Activated B cell treated with CpG ODN at 0.5 μM for 24 hours (primary cell): ENCODE measurements at regions not wholly inside any gene's neighbourhood (a gene's known extent, or its start where the extent isn't known, plus 50 kb on each side); places are given as distances from the start of the nearest gene placed in this dataset.

ENCODE experiments used
- ATAC-seq: fragments of 200-7000 bp; cut with Tn5 transposase; one replicate; pipeline ENCODE4 v1.10.0; 2021; ENCODE audit warnings: low read depth, mild to moderate bottlenecking, moderate library complexity
- CTCF ChIA-PET: fragments of 350-600 bp; sonication (Branson Sonifier 250); formaldehyde crosslinking; loops from one replicate; lab custom pipeline; 2021; ENCODE audit warnings: antibody characterized with exemption; lab: Charles Lee
- POLR2A ChIA-PET: fragments of 350-600 bp; sonication (Branson Sonifier 250); formaldehyde crosslinking; loops from one replicate; lab custom pipeline; 2021; ENCODE audit warnings: antibody characterized with exemption; lab: Charles Lee
- DNase-seq: peaks from one replicate; pipeline ENCODE4 v3.0.0; 2022
- H3K27ac Mint-ChIP-seq: one replicate; pipeline ENCODE4 v1.8.0; 2020; ENCODE audit warnings: mixed read lengths
- H3K27me3 Mint-ChIP-seq: one replicate; pipeline ENCODE4 v1.8.0; 2021; ENCODE audit warnings: mixed read lengths
- H3K36me3 Mint-ChIP-seq: one replicate; pipeline ENCODE4 v1.8.0; 2021; ENCODE audit warnings: low read depth, mixed read lengths
- H3K4me1 Mint-ChIP-seq: one replicate; pipeline ENCODE4 v1.8.0; 2021; ENCODE audit warnings: mixed read lengths
- H3K4me3 Mint-ChIP-seq: one replicate; pipeline ENCODE4 v1.8.0; 2020; ENCODE audit warnings: mild to moderate bottlenecking, mixed read lengths
- H3K9me3 Mint-ChIP-seq: one replicate; pipeline ENCODE4 v1.8.0; 2020; ENCODE audit warnings: mixed read lengths
- CTCF ChIP-seq: fragments of 200-600 bp; IDR thresholded peaks from one replicate; pipeline ENCODE4 v1.8.0; 2022; ENCODE audit warnings: antibody characterized with exemption, mild to moderate bottlenecking
- intact Hi-C: fragments of 100-400 bp; cut with micrococcal nuclease; formaldehyde crosslinking; loops from one replicate; pipeline ENCODE4 v1.15.1; 2024

DNA sequence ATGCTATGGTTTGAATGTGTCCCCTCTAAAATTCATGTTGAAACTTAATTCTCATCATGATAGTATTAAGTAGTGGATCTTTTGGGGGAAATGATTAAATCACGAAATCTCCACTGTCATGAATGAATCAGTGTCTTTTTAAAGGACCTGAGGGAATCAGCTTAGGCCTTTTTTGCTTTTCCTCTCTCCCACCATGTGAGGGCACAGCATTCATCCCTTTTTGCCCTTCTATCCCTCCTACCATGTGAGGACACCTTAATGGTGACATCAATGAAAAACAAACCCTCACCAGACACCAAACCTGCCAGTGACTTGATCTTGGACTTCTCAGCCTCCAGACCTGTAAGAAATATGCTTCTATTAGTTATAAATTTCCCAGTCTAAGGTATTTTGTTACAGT is 247.1 kb upstream of the UBE2E3 start:
- TF ChIP-seq CTCF = no peak
- H3K36me3 Mint-ChIP-seq = no peaks in the 10 kb centered on the region
- POLR2A ChIA-PET = no interaction called here

DNA sequence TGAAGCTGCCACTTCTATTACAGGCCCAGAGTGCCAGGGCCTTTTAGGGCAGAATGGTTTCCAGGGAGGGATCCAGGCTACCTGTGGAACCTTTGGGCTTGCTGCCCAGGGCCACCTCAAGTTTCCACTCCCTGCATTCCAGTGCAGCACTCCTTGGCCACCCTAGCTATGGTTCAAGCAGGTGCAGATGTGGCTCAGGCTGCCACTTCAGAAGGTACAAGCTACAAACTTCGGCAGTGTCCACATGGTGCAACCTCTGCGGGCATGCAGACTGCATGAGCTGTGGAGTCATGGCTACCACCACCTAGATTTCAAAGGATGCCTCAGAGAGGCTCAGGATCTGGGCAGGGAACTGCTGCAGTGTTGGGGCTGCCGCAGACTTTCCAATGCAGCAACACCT is 248.1 kb upstream of the UBE2E3 start:
- ChIA-PET CTCF (no interaction called here), POLR2A (no interaction called here)
- Mint-ChIP-seq H3K4me1 (no peaks in the 10 kb centered on the region), H3K36me3 (no peaks in the 10 kb centered on the region), H3K27ac (no peak overlapping the region), H3K4me3 (no peak overlapping the region), H3K27me3 (no peaks in the 10 kb centered on the region), H3K9me3 (no peaks in the 10 kb centered on the region)
- intact Hi-C loops = no loop called here
- ATAC-seq (no peak), DNase-seq (no peak)
- no peak for TF ChIP-seq CTCF

More for the DNA sequence above, 247.1 kb upstream of the UBE2E3 start:
- intact Hi-C loops = no loop called here
- H3K4me3 Mint-ChIP-seq = no peak overlapping the region
- H3K27me3 Mint-ChIP-seq = no peaks in the 10 kb centered on the region
- CTCF ChIA-PET = no interaction called here
- no peaks in the 10 kb centered on the region for H3K9me3 Mint-ChIP-seq
- ATAC-seq (no peak), DNase-seq (no peak)
- H3K4me1 Mint-ChIP-seq = no peaks in the 10 kb centered on the region
- no peak overlapping the region for H3K27ac Mint-ChIP-seq

DNA sequence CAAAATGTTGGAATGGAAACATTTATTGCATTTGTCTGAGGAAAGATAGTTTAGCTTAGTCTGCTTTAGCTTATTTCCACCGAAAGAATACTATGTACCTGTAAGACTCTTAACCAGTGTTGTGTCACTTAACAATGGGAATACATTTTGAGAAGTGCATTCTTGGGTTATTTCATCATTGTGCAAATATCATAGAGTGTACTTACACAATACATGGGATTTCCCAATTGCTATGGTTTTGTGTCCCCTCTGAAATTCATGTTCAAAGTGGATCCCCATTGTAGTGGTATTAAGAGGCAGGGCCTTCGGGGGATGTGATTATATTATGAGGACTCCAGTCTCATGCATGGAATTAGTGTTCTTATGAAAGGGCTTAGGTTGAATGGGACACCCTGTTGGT is 249.4 kb upstream of the UBE2E3 start:
- Mint-ChIP-seq H3K36me3 (no peaks in the 10 kb centered on the region), H3K27ac (no peak overlapping the region), H3K9me3 (no peaks in the 10 kb centered on the region), H3K27me3 (no peaks in the 10 kb centered on the region), H3K4me3 (no peak overlapping the region), H3K4me1 (no peaks in the 10 kb centered on the region)
- no peak for DNase-seq
- CTCF ChIA-PET = no interaction called here
- ATAC-seq = no peak
- intact Hi-C loops = no loop called here
- no peak for TF ChIP-seq CTCF
- POLR2A ChIA-PET = no interaction called here

- intact Hi-C loops = no loop called here
- ATAC-seq (no peak), DNase-seq (no peak)
- no peaks in the 10 kb centered on the region for H3K36me3 Mint-ChIP-seq
- peaks cover 2% of the 10 kb centered on the region for H3K27me3 Mint-ChIP-seq
- CTCF ChIA-PET = no interaction called here
- no peak overlapping the region for H3K27ac Mint-ChIP-seq
- no peak for TF ChIP-seq CTCF
- H3K4me1 Mint-ChIP-seq = no peaks in the 10 kb centered on the region
- POLR2A ChIA-PET = no interaction called here
- H3K9me3 Mint-ChIP-seq = no peaks in the 10 kb centered on the region
- no peak overlapping the region for H3K4me3 Mint-ChIP-seq
These were observed 251.4 kb upstream of the UBE2E3 start for GRCh38 chr2:180728928-180729559.

DNA sequence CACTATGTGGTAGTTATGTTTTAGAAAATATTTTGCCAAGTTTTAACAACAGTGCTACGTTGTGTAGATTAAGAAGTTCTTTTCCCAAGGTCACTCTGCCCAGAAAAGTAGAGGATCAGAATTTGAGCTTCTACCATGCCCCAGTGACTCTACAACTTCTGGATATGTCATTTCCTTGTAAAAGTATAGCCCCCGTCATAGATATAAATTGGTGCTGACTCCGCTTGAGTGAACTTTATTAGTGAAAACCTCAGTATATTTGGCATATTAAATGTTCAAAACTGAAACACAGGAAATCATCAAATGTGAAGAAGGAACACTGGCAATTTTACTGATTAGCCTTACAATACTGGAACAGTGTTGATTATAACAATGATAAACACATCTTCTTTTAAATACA is 256.7 kb upstream of the UBE2E3 start:
- Mint-ChIP-seq H3K4me3 (no peak overlapping the region), H3K36me3 (no peaks in the 10 kb centered on the region), H3K27ac (no peak overlapping the region), H3K9me3 (no peaks in the 10 kb centered on the region), H3K4me1 (no peaks in the 10 kb centered on the region), H3K27me3 (peaks cover 2% of the 10 kb centered on the region)
- DNase-seq = no peak
- no peak for ATAC-seq
- POLR2A ChIA-PET = no interaction called here
- CTCF ChIA-PET = no interaction called here
- no peak for TF ChIP-seq CTCF
- intact Hi-C loops = no loop called here
